DMS53 treated with DMSO at 0.1 percent for 48 hours (cell line): ENCODE measurements at regions not wholly inside any gene's neighbourhood (a gene's known extent, or its start where the extent isn't known, plus 50 kb on each side); places are given as distances from the start of the nearest gene placed in this dataset.
A peak's percentile ranks its signal among the peaks of the same experiment; 100 is the strongest.

Source experiments
- DNase-seq: peaks from one replicate; lab custom pipeline; 2025; ENCODE audit not compliant: unreplicated experiment; lab: John Stamatoyannopoulos, UW

- DNase-seq = no peak
These were observed 257.2 kb downstream of the ETS1 start for GRCh38 chr11:128330203-128330602.

DNA sequence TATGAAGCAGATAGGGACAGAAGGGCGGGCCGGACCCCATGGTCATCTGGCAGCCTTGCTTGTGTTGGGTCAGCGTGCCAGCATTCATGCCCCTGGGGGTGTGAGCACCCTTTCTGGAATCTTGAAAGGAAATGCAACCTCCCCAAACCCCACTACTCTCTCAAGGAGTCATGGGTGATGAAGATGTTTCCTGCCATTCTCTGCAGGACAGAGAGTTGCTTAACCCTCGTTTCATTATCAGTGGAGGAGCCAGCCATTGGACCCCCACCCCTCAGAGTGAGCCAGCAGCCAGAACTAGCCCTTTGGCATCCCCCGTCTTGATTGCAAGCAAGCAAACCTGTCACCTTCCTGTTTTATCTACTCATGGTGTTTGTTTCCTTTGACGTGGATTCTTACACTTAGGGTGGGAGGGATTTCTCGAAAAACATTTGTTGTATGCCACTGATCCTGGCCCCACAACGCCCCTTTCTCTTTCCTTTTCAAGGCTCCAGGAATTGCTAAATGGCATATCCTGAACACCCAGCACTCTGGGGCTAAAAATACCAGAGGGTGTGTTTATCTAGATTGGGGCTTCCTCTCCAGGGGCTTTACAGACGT is 258.3 kb downstream of the ETS1 start:
- no peak for DNase-seq

DNA sequence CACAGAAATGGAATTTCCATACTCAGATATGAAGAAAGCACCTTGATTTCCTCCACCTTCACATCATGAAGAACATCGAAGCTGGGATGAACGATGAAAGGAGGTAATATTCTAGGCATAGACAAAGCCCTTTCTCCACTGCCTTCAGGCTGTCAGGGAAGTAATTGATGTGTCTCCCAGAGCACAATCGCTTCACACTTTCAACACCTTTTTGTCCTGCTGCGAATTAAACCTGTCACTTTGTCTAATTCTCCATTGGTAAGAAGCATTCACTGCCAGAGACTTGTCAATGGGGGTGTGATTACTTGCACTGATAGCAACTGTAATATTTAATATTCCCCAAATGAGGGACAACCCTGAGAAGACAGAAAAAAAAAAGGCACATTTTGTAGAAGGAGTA is 260.1 kb downstream of the ETS1 start:
- no peak for DNase-seq

- DNase-seq = no peak
These were observed 260.6 kb downstream of the ETS1 start for GRCh38 chr11:128326791-128327190.

DNA sequence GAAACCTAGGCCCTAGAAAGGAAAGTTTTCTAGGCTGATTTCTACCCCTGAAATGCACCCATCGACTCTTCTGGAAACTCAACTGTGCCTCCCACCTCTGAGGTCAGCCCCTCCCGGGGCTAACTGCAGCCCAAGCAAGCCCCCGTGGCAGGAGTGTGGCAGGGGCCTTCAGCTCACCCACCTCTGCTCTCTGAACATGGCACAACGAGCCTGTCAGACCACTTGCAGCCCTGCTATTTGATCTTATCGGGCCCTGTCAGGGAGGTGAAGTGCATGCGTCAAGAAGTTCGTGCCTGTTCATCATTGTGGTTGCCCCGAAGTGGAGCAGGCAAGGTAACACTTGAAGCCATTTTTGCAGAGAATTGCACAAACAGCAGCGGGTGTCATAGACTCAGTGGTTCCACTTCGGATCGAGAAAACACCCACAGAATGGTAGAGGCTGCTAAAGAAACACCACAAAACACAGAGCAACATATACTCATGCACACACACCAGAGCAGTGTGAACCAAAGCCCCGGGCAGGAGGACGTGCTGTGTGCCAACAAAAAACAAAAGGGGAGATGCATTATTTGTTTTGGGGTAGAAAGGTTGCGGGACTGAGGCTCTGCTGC is 262.7 kb downstream of the ETS1 start:
- DNase-seq = no peak

GRCh38 chr11:128324051-128324481 is 263.3 kb downstream of the ETS1 start:
- no peak for DNase-seq

DNA sequence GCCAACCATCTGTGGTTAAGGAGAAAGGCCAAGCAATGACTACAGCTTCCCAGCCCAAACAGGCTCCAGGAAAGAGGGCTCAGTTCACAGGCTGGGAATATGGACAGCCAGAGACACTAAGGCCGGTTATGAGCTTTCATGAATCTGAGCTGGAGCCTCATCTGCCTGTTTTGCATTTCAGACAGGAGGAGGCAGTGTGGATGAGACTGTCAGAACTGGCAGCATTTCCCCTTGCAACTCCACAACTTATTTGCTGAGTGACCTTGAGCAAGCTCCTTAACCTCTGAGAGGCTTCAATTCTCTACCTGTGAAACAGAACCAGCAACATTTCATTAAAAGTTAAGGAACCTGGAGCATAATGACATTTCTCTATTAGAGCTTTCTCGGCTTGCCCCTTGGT is 264.0 kb downstream of the ETS1 start:
- DNase-seq = peak; percentile 19

- no peak for DNase-seq
These were observed 268.4 kb downstream of the ETS1 start for GRCh38 chr11:128318856-128319474.

DNA sequence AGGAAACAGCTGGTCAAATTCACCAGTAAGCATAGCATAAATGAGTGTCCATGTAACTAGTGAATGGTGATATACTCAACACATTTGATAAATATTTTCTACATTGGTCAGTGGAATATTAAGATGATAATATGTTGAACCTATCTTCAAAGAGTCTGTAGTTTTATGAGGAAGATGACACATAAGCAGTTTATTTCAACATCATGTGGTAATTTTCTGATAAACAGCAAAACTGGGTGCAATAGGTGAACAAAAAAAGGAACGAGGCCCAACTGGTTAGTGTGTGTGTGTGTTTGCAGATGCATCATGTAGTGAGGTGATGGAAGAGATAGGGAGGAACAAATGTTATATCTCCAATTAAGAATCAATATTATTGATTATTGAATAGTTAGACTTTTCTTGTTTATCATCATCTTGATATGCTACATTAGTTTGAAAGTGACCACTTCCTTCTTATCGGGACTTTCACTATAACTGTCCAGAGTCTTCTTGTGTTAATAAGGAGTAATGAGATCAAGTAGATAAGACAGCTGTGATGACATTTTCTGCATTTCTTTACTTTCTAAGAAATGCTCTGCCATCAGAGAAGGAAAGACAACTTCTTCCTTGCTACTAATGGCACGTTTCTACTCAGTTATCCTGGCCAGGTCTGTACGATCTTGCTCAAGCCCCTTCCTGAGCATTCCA is 270.7 kb downstream of the ETS1 start:
- DNase-seq = no peak

GRCh38 chr11:128315933-128316332 is 271.4 kb downstream of the ETS1 start:
- no peak for DNase-seq

DNA sequence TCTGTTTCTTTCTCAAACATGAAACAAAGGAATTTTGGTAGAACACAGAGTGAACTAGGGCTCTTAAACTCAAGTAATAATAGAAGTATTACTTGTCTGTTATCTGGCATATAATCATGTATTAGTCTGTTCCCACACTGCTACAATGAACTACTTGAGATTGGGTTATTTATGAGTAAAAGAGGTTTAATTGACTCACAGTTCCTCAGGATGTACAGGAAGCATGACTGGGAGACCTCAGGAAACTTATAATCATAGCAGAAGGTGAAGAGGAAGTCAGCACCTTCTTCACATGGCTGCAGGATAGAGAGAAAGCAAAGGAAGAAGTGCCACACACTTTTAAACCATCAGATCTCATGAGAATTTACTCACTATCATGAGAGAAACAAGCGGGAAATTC is 273.4 kb downstream of the ETS1 start:
- no peak for DNase-seq

DNA sequence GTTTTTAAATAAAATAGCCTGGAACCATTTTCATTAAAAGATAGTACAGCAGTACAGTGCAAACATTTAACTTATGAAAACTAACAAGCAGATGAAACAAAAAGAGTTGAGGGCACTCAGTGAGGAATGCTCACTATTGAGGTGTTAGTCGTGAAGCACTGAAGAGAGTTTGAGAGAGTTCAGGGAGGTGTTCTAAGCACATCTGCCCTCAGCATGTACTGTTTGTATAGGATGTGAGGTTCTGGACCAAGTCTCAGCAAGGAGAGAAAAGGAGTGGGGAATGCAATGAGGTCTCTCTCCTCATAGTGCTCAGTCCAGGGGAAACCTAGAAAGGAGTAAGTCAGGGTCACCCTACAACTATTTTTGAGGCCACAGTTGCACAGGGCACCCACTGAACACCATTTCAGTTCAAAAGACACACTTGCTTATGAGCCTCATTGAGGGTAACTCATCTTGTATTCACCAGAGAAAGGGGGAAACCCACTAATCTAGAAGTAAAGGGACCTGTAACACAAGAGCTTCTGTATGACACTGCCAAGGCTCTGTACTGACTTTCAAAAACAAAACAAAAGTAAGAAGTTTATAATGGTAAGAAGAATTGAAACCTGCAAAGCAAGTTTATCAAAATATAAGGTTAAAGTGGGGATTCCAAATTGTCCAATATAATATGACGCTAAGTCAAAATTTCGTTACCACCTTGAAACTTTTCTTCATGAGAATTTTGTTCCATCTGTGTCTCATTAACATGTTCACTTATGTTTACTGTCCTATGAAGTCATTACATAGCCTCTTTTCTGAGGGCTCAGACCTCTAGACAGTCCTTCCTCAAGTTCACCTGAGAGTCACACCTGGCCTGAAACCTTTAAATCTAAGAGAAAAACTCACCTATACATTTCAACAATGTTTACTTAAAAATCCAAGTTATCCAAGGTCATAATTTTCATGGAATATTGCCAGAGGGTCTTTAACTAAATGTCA is 275.3 kb downstream of the ETS1 start:
- no peak for DNase-seq

- no peak for DNase-seq
These were observed 276.5 kb downstream of the ETS1 start for GRCh38 chr11:128310676-128311445.

- no peak for DNase-seq
These were observed 277.4 kb downstream of the ETS1 start for GRCh38 chr11:128310005-128310404.

GRCh38 chr11:128308794-128309193 is 278.6 kb downstream of the ETS1 start:
- no peak for DNase-seq

DNA sequence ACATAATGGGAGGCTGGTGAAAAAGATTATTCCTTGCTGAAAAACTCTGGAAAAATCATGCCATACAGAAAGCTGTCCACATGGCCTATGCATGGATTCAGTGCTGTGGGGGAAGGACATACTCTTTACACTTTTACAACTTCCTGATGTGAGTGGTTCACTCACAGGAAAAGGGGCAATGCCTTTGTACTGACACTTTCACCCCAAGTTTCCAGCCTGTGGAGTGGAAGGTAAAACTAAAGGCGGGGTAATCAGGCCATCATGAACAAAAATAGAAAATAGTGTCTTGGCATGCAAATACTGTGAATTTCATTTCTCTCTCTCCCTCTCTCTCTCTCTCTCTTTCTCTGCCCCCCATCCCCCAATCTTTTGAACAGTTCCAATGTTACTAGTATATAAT is 281.8 kb downstream of the ETS1 start:
- no peak for DNase-seq

DNA sequence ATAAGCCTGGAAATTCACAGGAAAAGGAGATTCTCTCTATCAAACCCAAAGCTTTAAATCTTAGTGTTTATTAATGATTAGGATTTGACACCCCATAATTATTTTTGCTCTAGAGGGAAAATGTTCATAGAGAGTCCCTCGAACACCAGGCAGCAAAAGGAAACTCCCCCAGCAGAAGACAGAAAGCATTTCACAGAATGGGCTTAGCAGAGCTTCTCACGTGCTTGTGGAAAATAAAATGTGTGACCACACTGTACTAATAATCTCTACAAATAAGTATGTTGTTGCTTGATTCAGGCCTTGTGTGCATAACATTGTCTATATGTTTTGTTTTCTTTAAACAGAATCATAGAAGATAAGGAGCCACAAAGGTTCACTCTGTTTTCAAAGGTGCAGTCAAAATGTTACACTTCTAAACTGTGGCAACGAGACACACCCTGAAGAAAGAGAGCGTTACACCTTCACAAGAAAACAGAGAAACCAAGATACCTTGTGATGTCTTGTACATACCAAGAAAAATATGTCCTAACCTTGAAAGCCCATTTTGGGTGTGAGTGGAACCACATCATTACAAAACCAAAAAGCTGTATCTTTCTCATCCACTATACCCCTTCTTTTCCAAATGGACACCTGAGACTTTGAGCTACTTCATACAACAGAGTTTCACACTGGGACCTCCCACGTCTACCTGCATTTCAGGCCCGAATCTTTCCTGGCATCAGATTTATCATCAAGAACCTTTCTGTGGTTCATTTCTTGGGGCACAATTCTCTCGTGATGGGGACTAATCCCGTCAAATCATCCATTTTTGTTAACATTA is 282.5 kb downstream of the ETS1 start:
- no peak for DNase-seq

GRCh38 chr11:128304116-128304515 is 283.2 kb downstream of the ETS1 start:
- DNase-seq = no peak

DNA sequence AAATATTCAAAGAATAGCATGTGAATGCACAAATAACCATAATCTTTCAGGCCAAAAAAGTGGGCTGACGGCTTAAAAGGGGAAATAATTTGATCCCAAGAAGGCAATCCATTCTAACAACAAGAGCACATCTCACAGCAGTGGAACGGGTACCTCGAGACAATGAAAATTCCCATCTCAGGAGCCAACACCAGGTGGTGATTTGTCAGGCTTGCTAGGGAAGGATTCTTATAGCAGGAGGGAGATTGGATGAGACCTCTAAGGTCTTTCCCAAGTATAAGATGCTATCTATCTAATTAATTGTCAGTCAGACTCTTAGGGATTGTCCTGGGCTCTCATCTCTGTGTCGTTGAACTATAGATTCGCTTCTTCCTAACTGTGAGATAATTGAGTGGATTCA is 284.0 kb downstream of the ETS1 start:
- DNase-seq = no peak
